ENCODE measurements at regions not wholly inside any gene's neighbourhood (a gene's known extent, or its start where the extent isn't known, plus 50 kb on each side); places are given as distances from the start of the nearest gene placed in this dataset.

DNA sequence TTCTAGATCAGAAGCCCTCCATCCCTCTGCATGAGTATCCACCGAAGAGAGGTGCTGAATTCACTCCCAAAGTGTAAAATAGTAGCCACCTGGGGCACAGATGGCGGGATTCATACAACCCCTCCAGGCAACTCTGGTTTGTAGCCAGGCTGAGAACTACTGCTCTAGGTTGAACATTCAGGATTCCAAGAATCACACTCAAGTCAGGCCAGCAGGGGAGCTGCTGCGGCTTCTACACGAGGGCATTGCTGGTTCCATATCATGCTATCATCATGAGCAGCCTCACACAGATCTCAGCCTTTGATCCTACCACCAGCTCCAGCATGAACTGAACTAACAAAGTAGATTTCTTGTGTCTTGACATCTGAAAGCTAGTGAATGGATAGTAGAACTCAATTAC, 367.9 kb downstream of the DIRAS2 start:
- TF ChIP-seq, protein P1, sequence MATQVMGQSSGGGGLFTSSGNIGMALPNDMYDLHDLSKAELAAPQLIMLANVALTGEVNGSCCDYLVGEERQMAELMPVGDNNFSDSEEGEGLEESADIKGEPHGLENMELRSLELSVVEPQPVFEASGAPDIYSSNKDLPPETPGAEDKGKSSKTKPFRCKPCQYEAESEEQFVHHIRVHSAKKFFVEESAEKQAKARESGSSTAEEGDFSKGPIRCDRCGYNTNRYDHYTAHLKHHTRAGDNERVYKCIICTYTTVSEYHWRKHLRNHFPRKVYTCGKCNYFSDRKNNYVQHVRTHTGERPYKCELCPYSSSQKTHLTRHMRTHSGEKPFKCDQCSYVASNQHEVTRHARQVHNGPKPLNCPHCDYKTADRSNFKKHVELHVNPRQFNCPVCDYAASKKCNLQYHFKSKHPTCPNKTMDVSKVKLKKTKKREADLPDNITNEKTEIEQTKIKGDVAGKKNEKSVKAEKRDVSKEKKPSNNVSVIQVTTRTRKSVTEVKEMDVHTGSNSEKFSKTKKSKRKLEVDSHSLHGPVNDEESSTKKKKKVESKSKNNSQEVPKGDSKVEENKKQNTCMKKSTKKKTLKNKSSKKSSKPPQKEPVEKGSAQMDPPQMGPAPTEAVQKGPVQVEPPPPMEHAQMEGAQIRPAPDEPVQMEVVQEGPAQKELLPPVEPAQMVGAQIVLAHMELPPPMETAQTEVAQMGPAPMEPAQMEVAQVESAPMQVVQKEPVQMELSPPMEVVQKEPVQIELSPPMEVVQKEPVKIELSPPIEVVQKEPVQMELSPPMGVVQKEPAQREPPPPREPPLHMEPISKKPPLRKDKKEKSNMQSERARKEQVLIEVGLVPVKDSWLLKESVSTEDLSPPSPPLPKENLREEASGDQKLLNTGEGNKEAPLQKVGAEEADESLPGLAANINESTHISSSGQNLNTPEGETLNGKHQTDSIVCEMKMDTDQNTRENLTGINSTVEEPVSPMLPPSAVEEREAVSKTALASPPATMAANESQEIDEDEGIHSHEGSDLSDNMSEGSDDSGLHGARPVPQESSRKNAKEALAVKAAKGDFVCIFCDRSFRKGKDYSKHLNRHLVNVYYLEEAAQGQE (IDR thresholded peaks at IDR 0.05; ENCODE audit: low read depth) = no peak
- no peak for TF ChIP-seq SIN3A (IDR thresholded peaks at IDR 0.05; ENCODE audit: low read depth)
- no peak for TF ChIP-seq EZH2 (IDR thresholded peaks at IDR 0.05)
- TF ChIP-seq, protein P2, sequence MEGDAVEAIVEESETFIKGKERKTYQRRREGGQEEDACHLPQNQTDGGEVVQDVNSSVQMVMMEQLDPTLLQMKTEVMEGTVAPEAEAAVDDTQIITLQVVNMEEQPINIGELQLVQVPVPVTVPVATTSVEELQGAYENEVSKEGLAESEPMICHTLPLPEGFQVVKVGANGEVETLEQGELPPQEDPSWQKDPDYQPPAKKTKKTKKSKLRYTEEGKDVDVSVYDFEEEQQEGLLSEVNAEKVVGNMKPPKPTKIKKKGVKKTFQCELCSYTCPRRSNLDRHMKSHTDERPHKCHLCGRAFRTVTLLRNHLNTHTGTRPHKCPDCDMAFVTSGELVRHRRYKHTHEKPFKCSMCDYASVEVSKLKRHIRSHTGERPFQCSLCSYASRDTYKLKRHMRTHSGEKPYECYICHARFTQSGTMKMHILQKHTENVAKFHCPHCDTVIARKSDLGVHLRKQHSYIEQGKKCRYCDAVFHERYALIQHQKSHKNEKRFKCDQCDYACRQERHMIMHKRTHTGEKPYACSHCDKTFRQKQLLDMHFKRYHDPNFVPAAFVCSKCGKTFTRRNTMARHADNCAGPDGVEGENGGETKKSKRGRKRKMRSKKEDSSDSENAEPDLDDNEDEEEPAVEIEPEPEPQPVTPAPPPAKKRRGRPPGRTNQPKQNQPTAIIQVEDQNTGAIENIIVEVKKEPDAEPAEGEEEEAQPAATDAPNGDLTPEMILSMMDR (IDR thresholded peaks at IDR 0.05 in 2 of 3, conservative IDR thresholded peaks at IDR 0.05 in 1 of 3; ENCODE audit: borderline replicate concordance in 1 of 3, insufficient read depth in 1 of 3, low read depth in 2 of 3, low read length in 2 of 3) = peak in 2 of 3 experiments; percentile 18 to 24; a peak in 2 of 6 replicates
- TF ChIP-seq CEBPB (IDR thresholded peaks at IDR 0.05; ENCODE audit: low read depth) = no peak
- no peak for TF ChIP-seq JUND (IDR thresholded peaks at IDR 0.05)
- TF ChIP-seq POLR2A (IDR thresholded peaks at IDR 0.05; ENCODE audit: borderline replicate concordance, extremely low read depth, insufficient read depth, insufficient read length) = no peak
- no peak for TF ChIP-seq EZH2phosphoT487 (IDR thresholded peaks at IDR 0.05; ENCODE audit: borderline replicate concordance)
- no peak for TF ChIP-seq FOSL1 (IDR thresholded peaks at IDR 0.05; ENCODE audit: low read depth)
- TF ChIP-seq RAD21 (IDR thresholded peaks at IDR 0.05; ENCODE audit: low read depth) = no peak
- TF ChIP-seq EGR1 (IDR thresholded peaks at IDR 0.05; ENCODE audit: low read depth) = no peak
